ENCODE measurements at regions not wholly inside any gene's neighbourhood (a gene's known extent, or its start where the extent isn't known, plus 50 kb on each side); places are given as distances from the start of the nearest gene placed in this dataset.

GRCh38 chr4:111698361-111698760 is 446.9 kb upstream of the FAM241A start:
- BruUV-seq (replicated peaks): no TSS peak
- H3K4me3 Mint-ChIP-seq (ENCODE audit: unreplicated experiment): no peak overlapping the region
- no peak for DNase-seq
- ChIA-PET CTCF (no interaction called here), POLR2A (no interaction called here)
- intact Hi-C loops (cut with micrococcal nuclease; ENCODE audit: unreplicated experiment): no loop called here
- no peak overlapping the region for H3K4me3 ChIP-seq (ENCODE audit: low read depth, low read length)
- no peaks in the 10 kb centered on the region for H3K4me1 Mint-ChIP-seq (ENCODE audit: low read depth, unreplicated experiment)
- H3K9me3 ChIP-seq: no peaks in the 10 kb centered on the region
- H3K4me1 ChIP-seq: no peaks in the 10 kb centered on the region
- no peaks in the 10 kb centered on the region for H3K9me3 Mint-ChIP-seq (ENCODE audit: unreplicated experiment)
- H3K27me3 ChIP-seq (replicated peaks; ENCODE audit: control insufficient read depth, insufficient read depth, low read length): no peaks in the 10 kb centered on the region
- no peak for TF ChIP-seq CTCF (IDR thresholded peaks at IDR 0.05; ENCODE audit: insufficient read depth in 1 of 2, low read depth in 1 of 2, low read length in 1 of 2, severe bottlenecking in 1 of 2, unreplicated experiment in 1 of 2)
- no peaks in the 10 kb centered on the region for H3K36me3 ChIP-seq (ENCODE audit: control insufficient read depth, insufficient read depth, low read length)
- no peaks in the 10 kb centered on the region for H3K36me3 Mint-ChIP-seq (ENCODE audit: insufficient read depth, unreplicated experiment)
- no peak overlapping the region for H3K27ac Mint-ChIP-seq (ENCODE audit: unreplicated experiment)
- peaks cover 3% of the 10 kb centered on the region for H3K27me3 Mint-ChIP-seq (ENCODE audit: insufficient read depth, unreplicated experiment)

- ChIA-PET CTCF (no interaction called here), POLR2A (no interaction called here)
- TF ChIP-seq CTCF (IDR thresholded peaks at IDR 0.05; ENCODE audit: insufficient read depth in 1 of 2, low read depth in 1 of 2, low read length in 1 of 2, severe bottlenecking in 1 of 2, unreplicated experiment in 1 of 2): no peak
- no peak overlapping the region for H3K27ac Mint-ChIP-seq (ENCODE audit: unreplicated experiment)
- Histone ChIP-seq H3K4me1 (no peaks in the 10 kb centered on the region), H3K4me3 (ENCODE audit: low read depth, low read length) (no peak overlapping the region), H3K9me3 (no peaks in the 10 kb centered on the region), H3K27me3 (replicated peaks; ENCODE audit: control insufficient read depth, insufficient read depth, low read length) (no peaks in the 10 kb centered on the region), H3K36me3 (ENCODE audit: control insufficient read depth, insufficient read depth, low read length) (no peaks in the 10 kb centered on the region)
- intact Hi-C loops (cut with micrococcal nuclease; ENCODE audit: unreplicated experiment): no loop called here
- no peaks in the 10 kb centered on the region for H3K36me3 Mint-ChIP-seq (ENCODE audit: insufficient read depth, unreplicated experiment)
- H3K27me3 Mint-ChIP-seq (ENCODE audit: insufficient read depth, unreplicated experiment): peaks cover 3% of the 10 kb centered on the region
- no peak overlapping the region for H3K4me3 Mint-ChIP-seq (ENCODE audit: unreplicated experiment)
- BruUV-seq (replicated peaks): no TSS peak
- DNase-seq: no peak
- H3K9me3 Mint-ChIP-seq (ENCODE audit: unreplicated experiment): no peaks in the 10 kb centered on the region
- H3K4me1 Mint-ChIP-seq (ENCODE audit: low read depth, unreplicated experiment): no peaks in the 10 kb centered on the region
These were observed 446.1 kb upstream of the FAM241A start for GRCh38 chr4:111699165-111699564.

- TF ChIP-seq CTCF (IDR thresholded peaks at IDR 0.05; ENCODE audit: insufficient read depth in 1 of 2, low read depth in 1 of 2, low read length in 1 of 2, severe bottlenecking in 1 of 2, unreplicated experiment in 1 of 2): no peak
- no TSS peak for BruUV-seq (replicated peaks)
- no peaks in the 10 kb centered on the region for H3K4me1 ChIP-seq
- Mint-ChIP-seq H3K27me3 (ENCODE audit: insufficient read depth, unreplicated experiment) (peaks cover 7% of the 10 kb centered on the region), H3K36me3 (ENCODE audit: insufficient read depth, unreplicated experiment) (no peaks in the 10 kb centered on the region), H3K9me3 (ENCODE audit: unreplicated experiment) (no peaks in the 10 kb centered on the region), H3K4me1 (ENCODE audit: low read depth, unreplicated experiment) (no peaks in the 10 kb centered on the region), H3K27ac (ENCODE audit: unreplicated experiment) (no peak overlapping the region), H3K4me3 (ENCODE audit: unreplicated experiment) (no peak overlapping the region)
- intact Hi-C loops (cut with micrococcal nuclease; ENCODE audit: unreplicated experiment): no loop called here
- ChIA-PET CTCF (no interaction called here), POLR2A (no interaction called here)
- H3K27me3 ChIP-seq (replicated peaks; ENCODE audit: control insufficient read depth, insufficient read depth, low read length): no peaks in the 10 kb centered on the region
- no peak for DNase-seq
- H3K9me3 ChIP-seq: no peaks in the 10 kb centered on the region
- no peak overlapping the region for H3K4me3 ChIP-seq (ENCODE audit: low read depth, low read length)
- no peaks in the 10 kb centered on the region for H3K36me3 ChIP-seq (ENCODE audit: control insufficient read depth, insufficient read depth, low read length)
These were observed 444.2 kb upstream of the FAM241A start for GRCh38 chr4:111701102-111701501.
